Spleen (tissue), 7 donors: ENCODE measurements at regions not wholly inside any gene's neighbourhood (a gene's known extent, or its start where the extent isn't known, plus 50 kb on each side); places are given as distances from the start of the nearest gene placed in this dataset.

Source experiments
- POLR2A ChIP-seq, 3 donors: fragments of 450-650 bp; IDR thresholded peaks; one replicate each; pipeline ENCODE4 v1.5.1; 2017; ENCODE audit warnings: antibody characterized with exemption in 3 of 3, mild to moderate bottlenecking in 1 of 3
- POLR2AphosphoS5 ChIP-seq, 3 donors: sonication (generic); formaldehyde crosslinking; IDR thresholded peaks; one replicate each; pipeline ENCODE4 v1.5.1; 2017; ENCODE audit warnings: antibody characterized with exemption in 3 of 3
- TF ChIP-seq, protein P1 (sequence below), 11 experiments: fragments of 200-600 bp in 7 of 11; fragments of 450-650 bp in 4 of 11; sonication (generic) in 4 of 11; IDR thresholded peaks in 8 of 11; conservative IDR thresholded peaks in 3 of 11; 1 replicate in 7 of 11; 2 replicates in 4 of 11; pipeline versions ENCODE4 v1.4.0 to v1.8.0; 2016 to 2021; ENCODE audit warnings: antibody characterized with exemption in 11 of 11, inconsistent platforms in 4 of 11, mild to moderate bottlenecking in 1 of 11
- donor health status: DM: no; HTN: no; CAD: no; lungs with moderate emphysema.
- donor health status: DM: no; HTN: no; CAD: no.
- donor health status: DM: no; HTN: no; CAD: no.

DNA sequence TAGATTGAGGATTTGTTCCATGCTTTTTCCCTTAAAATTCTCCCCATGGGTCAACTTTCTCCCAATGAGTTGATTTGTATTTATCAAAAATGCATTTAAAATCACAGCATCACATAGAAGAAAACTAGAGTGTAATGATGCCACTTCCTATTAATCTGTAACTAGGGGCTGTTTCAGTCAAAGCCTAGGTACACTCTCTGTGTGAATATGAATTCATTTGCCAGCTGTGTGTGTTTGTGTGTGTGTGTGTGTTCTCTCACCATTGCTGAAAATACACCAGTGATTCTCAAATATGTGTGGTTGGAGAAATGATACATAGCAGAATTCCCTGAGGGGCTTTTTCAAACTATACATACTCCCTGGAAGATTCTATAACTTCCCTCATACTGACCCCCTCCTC is 546.5 kb downstream of the KLHL13 start:
- TF ChIP-seq, protein P1, sequence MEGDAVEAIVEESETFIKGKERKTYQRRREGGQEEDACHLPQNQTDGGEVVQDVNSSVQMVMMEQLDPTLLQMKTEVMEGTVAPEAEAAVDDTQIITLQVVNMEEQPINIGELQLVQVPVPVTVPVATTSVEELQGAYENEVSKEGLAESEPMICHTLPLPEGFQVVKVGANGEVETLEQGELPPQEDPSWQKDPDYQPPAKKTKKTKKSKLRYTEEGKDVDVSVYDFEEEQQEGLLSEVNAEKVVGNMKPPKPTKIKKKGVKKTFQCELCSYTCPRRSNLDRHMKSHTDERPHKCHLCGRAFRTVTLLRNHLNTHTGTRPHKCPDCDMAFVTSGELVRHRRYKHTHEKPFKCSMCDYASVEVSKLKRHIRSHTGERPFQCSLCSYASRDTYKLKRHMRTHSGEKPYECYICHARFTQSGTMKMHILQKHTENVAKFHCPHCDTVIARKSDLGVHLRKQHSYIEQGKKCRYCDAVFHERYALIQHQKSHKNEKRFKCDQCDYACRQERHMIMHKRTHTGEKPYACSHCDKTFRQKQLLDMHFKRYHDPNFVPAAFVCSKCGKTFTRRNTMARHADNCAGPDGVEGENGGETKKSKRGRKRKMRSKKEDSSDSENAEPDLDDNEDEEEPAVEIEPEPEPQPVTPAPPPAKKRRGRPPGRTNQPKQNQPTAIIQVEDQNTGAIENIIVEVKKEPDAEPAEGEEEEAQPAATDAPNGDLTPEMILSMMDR (IDR thresholded peaks at IDR 0.05 in 8 of 11, conservative IDR thresholded peaks at IDR 0.05 in 3 of 11), result no peak
- TF ChIP-seq POLR2A (IDR thresholded peaks at IDR 0.05) (no peak), POLR2AphosphoS5 (IDR thresholded peaks at IDR 0.05) (no peak)
